Endometrial microvascular endothelial cells (primary cell): ENCODE measurements at regions not wholly inside any gene's neighbourhood (a gene's known extent, or its start where the extent isn't known, plus 50 kb on each side); places are given as distances from the start of the nearest gene placed in this dataset.

ENCODE experiments used
- in situ Hi-C: cut with HindIII; loops from 2 replicates; pipeline ENCODE4 v1.10.0; 2017; ENCODE audit warnings: low sequenced_read_pairs, low pct_unique_long_range_greater_than_20kb; ENCODE audit errors: inconsistent ontology term

- in situ Hi-C loops = no loop called here
Observed at GRCh38 chr18:22639561-22639960, 221.8 kb upstream of the CTAGE1 start.

- in situ Hi-C loops = no loop called here
Observed at GRCh38 chr18:22640281-22640842, 222.6 kb upstream of the CTAGE1 start.

- in situ Hi-C loops = no loop called here
Observed at GRCh38 chr18:22641958-22642357, 224.2 kb upstream of the CTAGE1 start.

GRCh38 chr18:22643731-22644130, 226.0 kb upstream of the CTAGE1 start:
- in situ Hi-C loops = no loop called here

GRCh38 chr18:22650247-22650646, 232.5 kb upstream of the CTAGE1 start:
- in situ Hi-C loops = no loop called here

GRCh38 chr18:22657619-22658018, 239.9 kb upstream of the CTAGE1 start:
- in situ Hi-C loops = no loop called here

- in situ Hi-C loops = no loop called here
Observed at GRCh38 chr18:22658318-22658717, 240.6 kb upstream of the CTAGE1 start.

GRCh38 chr18:22663378-22663777, 245.7 kb upstream of the CTAGE1 start:
- in situ Hi-C loops = no loop called here

- in situ Hi-C loops = no loop called here
Observed at GRCh38 chr18:22666411-22666940, 248.8 kb upstream of the CTAGE1 start.

GRCh38 chr18:22667156-22667555, 249.4 kb upstream of the CTAGE1 start:
- in situ Hi-C loops = no loop called here

GRCh38 chr18:22667616-22668422, 250.1 kb upstream of the CTAGE1 start:
- in situ Hi-C loops = no loop called here

- in situ Hi-C loops = no loop called here
Observed at GRCh38 chr18:22668496-22668895, 250.8 kb upstream of the CTAGE1 start.

GRCh38 chr18:22670914-22671313, 253.2 kb upstream of the CTAGE1 start:
- in situ Hi-C loops = no loop called here

- in situ Hi-C loops = no loop called here
Observed at GRCh38 chr18:22673182-22673862, 255.6 kb upstream of the CTAGE1 start.

GRCh38 chr18:22674272-22674671, 256.6 kb upstream of the CTAGE1 start:
- in situ Hi-C loops = no loop called here

GRCh38 chr18:22675006-22675405, 257.3 kb upstream of the CTAGE1 start:
- in situ Hi-C loops = loop anchor here (25.0 kb wide), 1 partner anchor 488 kb away; no protein-coding TSS in a partner anchor

- in situ Hi-C loops = loop anchor here (25.0 kb wide), 1 partner anchor 489 kb away; no protein-coding TSS in a partner anchor
Observed at GRCh38 chr18:22676423-22676822, 256.7 kb upstream of the RBBP8 start.

GRCh38 chr18:22678486-22678885, 254.6 kb upstream of the RBBP8 start:
- in situ Hi-C loops = loop anchor here (25.0 kb wide), 1 partner anchor 491 kb away; no protein-coding TSS in a partner anchor

- in situ Hi-C loops = loop anchor here (25.0 kb wide), 1 partner anchor 494 kb away; no protein-coding TSS in a partner anchor
Observed at GRCh38 chr18:22680944-22681343, 252.2 kb upstream of the RBBP8 start.
